ENCODE measurements at regions not wholly inside any gene's neighbourhood (a gene's known extent, or its start where the extent isn't known, plus 50 kb on each side); places are given as distances from the start of the nearest gene placed in this dataset.
A peak's percentile ranks its signal among the peaks of the same experiment; 100 is the strongest.

DNA sequence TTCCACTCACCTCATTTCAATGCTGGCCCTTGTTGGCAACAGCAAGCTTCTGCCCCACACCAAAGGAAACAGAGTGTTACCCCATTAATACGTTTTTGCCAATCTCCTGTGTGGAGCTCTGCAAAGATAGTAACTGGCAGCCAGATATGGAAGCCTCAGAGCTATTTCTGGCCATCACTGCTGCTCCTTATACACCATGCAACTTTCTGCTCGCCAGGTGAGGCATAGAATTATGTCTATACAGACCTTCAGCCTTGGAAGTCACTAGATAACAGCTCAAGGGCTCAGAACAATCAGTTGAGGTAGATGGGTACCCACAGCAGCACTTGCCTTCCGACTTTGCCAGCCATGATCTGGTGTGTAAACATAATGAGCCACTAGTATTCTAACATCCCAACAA is 214.8 kb upstream of the ALG10B start:
- no peak for TF ChIP-seq ZFX (IDR thresholded peaks at IDR 0.05; ENCODE audit: borderline replicate concordance)
- TF ChIP-seq, protein P1, sequence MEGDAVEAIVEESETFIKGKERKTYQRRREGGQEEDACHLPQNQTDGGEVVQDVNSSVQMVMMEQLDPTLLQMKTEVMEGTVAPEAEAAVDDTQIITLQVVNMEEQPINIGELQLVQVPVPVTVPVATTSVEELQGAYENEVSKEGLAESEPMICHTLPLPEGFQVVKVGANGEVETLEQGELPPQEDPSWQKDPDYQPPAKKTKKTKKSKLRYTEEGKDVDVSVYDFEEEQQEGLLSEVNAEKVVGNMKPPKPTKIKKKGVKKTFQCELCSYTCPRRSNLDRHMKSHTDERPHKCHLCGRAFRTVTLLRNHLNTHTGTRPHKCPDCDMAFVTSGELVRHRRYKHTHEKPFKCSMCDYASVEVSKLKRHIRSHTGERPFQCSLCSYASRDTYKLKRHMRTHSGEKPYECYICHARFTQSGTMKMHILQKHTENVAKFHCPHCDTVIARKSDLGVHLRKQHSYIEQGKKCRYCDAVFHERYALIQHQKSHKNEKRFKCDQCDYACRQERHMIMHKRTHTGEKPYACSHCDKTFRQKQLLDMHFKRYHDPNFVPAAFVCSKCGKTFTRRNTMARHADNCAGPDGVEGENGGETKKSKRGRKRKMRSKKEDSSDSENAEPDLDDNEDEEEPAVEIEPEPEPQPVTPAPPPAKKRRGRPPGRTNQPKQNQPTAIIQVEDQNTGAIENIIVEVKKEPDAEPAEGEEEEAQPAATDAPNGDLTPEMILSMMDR (IDR thresholded peaks at IDR 0.05) = no peak
- no peak overlapping the region for H3K27ac ChIP-seq

DNA sequence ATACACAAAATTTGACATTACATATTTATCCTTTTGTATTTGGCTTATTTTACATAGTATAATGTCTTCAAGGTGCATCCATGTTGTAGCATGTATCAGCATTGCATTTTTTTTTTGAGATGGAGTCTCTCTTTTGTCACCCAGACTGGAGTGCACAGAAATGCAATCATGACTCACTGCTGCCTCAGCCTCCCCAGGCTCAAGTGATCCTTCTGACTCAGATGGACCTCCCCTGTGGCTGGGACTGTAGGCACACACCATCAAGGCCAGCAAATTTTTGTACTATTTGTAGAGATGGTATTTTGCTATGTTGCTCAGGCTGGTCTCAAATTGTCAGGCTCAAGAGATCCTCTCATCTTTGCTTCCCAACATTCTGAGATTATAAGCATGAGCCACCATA is 214.4 kb upstream of the ALG10B start:
- no peak for TF ChIP-seq ZFX (IDR thresholded peaks at IDR 0.05; ENCODE audit: borderline replicate concordance)
- H3K27ac ChIP-seq = no peak overlapping the region

DNA sequence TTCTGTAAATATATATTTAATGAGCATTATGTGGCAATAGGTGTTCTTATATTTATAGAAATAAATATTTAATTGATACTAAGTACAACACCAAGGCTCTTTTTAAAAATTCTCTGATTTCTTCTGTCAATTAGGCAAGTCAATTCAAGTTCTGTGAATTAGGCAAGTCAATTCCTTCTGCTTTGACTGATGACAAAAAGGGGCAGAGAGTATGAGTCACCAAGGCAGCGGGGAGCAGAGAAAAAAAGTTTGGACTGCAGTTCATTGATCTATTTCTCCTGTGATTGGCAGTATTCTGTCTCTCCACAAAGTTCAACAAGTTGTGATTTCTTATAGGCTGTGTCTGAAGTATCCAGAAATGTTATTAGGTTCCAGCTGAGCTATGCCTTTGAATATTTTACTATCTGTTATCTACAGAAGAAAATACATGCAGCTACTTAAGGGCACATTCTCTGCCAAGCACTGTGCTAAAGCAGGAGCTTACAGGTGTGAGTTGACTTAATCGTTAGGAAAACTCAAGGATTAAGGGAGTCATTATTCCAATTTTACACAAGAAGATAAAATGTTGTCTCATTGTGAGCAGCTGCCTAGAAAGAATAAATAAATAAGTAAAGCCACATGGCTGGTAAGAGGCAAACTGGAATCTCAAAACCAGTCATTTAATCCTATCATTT is 206.4 kb upstream of the ALG10B start:
- H3K27ac ChIP-seq = no peak overlapping the region
- TF ChIP-seq ZFX (IDR thresholded peaks at IDR 0.05; ENCODE audit: borderline replicate concordance) = no peak
- TF ChIP-seq, protein P1 (IDR thresholded peaks at IDR 0.05) = no peak

DNA sequence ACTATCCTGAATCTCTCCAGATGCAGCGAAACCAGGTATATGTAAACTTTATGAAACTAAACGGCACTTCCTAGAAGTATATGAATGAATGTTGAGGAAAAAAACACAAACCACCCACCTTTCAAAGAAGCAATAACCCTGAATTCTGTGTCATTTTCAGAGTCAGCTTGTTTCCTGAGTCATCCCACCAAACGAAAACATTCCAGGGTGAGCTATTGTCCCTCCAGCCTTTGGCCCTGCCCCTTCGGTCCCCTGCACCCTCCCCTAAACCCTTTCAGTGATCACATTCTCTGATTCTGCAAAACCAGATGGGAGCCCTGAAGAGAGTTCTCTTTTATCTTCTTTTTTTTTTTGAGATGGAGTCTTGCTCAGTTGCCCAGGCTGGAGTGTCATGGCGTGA is 202.6 kb upstream of the ALG10B start:
- TF ChIP-seq ZFX (IDR thresholded peaks at IDR 0.05; ENCODE audit: borderline replicate concordance) = no peak
- TF ChIP-seq, protein P1 (IDR thresholded peaks at IDR 0.05) = no peak

DNA sequence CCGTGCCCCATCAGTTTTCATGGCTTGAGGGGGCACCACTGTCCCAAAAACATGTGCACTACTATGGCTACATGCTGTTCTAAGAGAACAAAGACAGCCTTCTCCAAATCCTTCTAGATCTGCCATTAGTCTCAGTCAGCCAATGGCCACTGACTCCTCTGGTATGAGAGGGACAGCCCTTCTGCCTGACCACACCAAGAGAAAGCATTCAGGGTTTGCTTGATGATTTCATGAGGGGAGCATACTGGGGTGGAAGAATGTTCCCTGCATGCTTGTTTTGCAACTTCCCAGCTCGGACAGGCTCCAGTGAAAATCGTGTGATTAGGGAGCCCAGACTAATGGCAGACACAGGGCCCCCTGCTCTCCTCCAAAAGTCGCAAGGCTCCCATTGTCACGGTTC is 199.6 kb upstream of the ALG10B start:
- H3K27ac ChIP-seq = no peak overlapping the region
- no peak for TF ChIP-seq ZFX (IDR thresholded peaks at IDR 0.05; ENCODE audit: borderline replicate concordance)
- TF ChIP-seq, protein P1 (IDR thresholded peaks at IDR 0.05) = no peak

More for the DNA sequence above, 202.6 kb upstream of the ALG10B start:
- H3K27ac ChIP-seq = no peak overlapping the region

DNA sequence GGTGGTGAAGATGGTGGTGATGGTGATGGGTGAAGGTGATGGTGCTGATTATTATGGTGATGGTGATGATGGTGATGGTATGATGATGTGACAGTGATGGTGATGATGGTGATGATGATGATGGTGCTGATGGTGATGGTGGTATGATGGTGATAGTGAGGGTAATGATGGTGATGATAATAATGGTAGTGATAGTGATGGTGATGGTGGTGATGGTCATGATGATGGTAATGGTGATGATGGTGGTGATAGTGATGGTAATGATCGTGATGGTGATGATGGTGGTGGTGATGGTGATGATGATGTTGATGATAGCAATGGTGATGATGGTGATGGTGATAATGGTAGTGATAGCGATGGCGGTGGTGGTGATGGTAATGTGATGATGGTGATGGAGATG is 197.9 kb upstream of the ALG10B start:
- H3K27ac ChIP-seq = no peak overlapping the region
- TF ChIP-seq, protein P1 (IDR thresholded peaks at IDR 0.05) = no peak
- TF ChIP-seq ZFX (IDR thresholded peaks at IDR 0.05; ENCODE audit: borderline replicate concordance) = no peak

DNA sequence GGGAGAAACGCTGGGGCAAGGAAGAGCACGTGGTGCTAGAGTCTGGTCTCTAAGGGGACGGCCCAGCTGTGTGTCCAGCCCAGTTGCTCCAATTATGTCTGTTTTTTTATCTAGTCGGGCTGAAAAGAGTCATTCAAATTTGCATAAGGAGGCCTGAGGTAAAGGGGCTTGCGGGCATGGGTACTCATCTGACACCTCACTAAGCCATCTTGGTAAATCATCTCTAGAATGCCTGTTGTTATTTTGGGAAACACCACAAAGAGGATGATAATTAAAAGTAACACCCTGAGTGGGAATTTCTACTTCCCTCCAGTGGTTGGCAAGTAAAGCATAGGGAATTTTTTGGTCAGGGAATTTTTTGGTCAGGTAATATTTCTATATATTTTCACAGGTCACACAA is 196.1 kb upstream of the ALG10B start:
- TF ChIP-seq, protein P1 (IDR thresholded peaks at IDR 0.05) = no peak
- no peak for TF ChIP-seq ZFX (IDR thresholded peaks at IDR 0.05; ENCODE audit: borderline replicate concordance)
- H3K27ac ChIP-seq = no peak overlapping the region

DNA sequence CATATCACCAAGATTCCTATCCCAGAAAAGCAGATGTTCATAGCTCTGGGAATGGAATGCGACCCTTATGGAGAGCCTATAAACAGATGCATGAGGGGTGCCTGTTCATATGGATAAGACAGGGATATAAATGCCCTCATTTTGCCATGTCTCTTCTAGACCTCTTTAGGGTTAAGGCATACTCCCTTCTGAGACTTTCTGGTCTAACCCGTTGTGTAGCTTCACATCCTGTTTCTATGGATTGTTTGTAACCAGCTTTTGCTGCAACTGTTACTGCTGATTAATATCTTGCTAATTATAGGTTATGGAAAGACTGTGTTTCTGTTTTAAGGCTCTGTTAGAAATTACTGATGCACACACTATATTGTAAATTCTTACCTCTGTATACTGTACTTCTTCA is 193.5 kb upstream of the ALG10B start:
- peak overlapping the region; percentile 92 for H3K27ac ChIP-seq

All from 22Rv1 (cell line).